Duodenal mucosa (tissue), 2 donors: ENCODE measurements at regions not wholly inside any gene's neighbourhood (a gene's known extent, or its start where the extent isn't known, plus 50 kb on each side); places are given as distances from the start of the nearest gene placed in this dataset.

Experiments
- H3K27ac ChIP-seq: one replicate; pipeline ENCODE4 v1.7.0; 2013; ENCODE audit warnings: low read depth, low read length
- H3K27me3 ChIP-seq, 2 donors: one replicate each; pipeline ENCODE4 v1.7.0; 2013; ENCODE audit warnings: low read length in 2 of 2, control low read depth in 1 of 2; ENCODE audit not compliant: insufficient read depth in 2 of 2, control insufficient read depth in 1 of 2
- H3K36me3 ChIP-seq, 2 donors: one replicate each; pipeline ENCODE4 v1.7.0; 2013; ENCODE audit warnings: low read length in 2 of 2, control low read depth in 1 of 2; ENCODE audit not compliant: insufficient read depth in 2 of 2, control insufficient read depth in 1 of 2
- H3K4me1 ChIP-seq, 2 donors: one replicate each; pipeline ENCODE4 v1.7.0; 2013; ENCODE audit warnings: low read length in 2 of 2, control low read depth in 1 of 2; ENCODE audit not compliant: insufficient read depth in 2 of 2, control insufficient read depth in 1 of 2
- H3K4me3 ChIP-seq, 2 donors: one replicate each; pipeline ENCODE4 v1.7.0; 2013; ENCODE audit warnings: low read length in 2 of 2, low read depth in 1 of 2
- H3K9ac ChIP-seq, 2 donors: one replicate each; pipeline ENCODE4 v1.7.0; 2013; ENCODE audit warnings: low read length in 2 of 2, low read depth in 1 of 2
- H3K9me3 ChIP-seq, 2 donors: one replicate each; pipeline ENCODE4 v1.7.0; 2013; ENCODE audit warnings: low read length in 2 of 2, control low read depth in 1 of 2; ENCODE audit not compliant: control insufficient read depth in 1 of 2

DNA sequence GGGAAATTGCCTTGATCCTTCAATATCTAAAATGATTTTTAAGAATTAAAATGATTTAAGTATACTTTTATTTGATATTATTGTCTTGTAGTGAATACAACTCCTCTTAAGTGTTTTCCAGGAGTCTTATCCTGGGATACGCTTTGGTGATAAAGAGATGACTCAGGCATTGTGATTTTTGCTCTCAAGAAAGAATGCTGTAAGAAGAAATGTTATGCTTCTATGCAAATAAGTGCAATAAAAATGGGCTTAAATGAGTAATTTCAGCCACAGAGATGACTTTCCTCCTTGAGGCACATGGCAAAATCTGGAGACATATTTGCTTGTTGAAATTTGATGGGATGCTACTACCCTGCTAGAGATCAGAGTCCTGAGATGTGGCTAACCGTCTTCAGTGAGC is 358.6 kb upstream of the BCHE start:
- H3K4me1 ChIP-seq: no peaks in the 10 kb centered on the region
- no peaks in the 10 kb centered on the region for H3K27me3 ChIP-seq
- H3K4me3 ChIP-seq: no peak overlapping the region
- no peaks in the 10 kb centered on the region for H3K9me3 ChIP-seq
- H3K36me3 ChIP-seq: no peaks in the 10 kb centered on the region
- no peak overlapping the region for H3K27ac ChIP-seq
- H3K9ac ChIP-seq: no peak overlapping the region

DNA sequence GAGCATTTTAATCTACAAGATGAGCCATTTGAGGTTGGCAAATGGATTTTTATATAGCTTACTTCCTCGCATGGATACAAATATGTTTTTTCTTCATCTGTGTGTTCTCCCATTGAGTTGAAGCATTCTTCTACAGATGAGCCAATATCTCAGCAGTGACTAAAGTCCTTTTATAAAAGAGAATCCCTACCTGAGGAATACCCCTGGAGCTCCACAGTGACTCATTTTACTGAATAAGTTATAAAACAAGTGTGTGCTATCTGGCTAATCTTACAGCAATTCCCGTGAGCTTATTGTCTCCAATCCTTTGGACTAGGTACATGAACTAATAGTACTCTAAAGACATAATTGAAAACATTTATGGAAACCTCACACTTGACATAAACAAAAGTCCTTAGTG is 354.2 kb upstream of the BCHE start:
- Histone ChIP-seq H3K36me3 (no peaks in the 10 kb centered on the region), H3K27ac (no peak overlapping the region), H3K27me3 (no peaks in the 10 kb centered on the region), H3K4me3 (no peak overlapping the region), H3K9ac (no peak overlapping the region), H3K9me3 (no peaks in the 10 kb centered on the region), H3K4me1 (no peaks in the 10 kb centered on the region)

DNA sequence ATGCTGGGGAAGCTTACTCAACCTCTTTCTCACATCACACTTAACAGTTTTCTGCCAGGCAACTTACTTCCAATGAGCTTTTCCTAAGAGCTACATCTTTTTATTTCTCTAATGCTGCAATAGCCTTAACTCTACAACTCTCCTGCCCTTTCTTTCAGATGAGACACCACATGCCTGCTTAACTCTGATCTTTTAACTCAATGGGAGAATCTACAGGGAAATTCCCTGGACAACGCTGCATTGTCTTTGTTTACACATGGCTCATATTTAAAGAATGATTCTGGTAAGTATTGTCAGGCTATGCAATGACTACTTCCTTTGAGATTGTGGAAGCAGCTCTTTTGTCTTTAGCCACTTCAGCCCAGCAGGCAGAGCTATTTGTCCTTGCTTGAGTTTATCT is 353.1 kb upstream of the BCHE start:
- Histone ChIP-seq H3K4me3 (no peak overlapping the region), H3K4me1 (no peaks in the 10 kb centered on the region), H3K9me3 (no peaks in the 10 kb centered on the region), H3K9ac (no peak overlapping the region), H3K27me3 (no peaks in the 10 kb centered on the region), H3K27ac (no peak overlapping the region), H3K36me3 (no peaks in the 10 kb centered on the region)

DNA sequence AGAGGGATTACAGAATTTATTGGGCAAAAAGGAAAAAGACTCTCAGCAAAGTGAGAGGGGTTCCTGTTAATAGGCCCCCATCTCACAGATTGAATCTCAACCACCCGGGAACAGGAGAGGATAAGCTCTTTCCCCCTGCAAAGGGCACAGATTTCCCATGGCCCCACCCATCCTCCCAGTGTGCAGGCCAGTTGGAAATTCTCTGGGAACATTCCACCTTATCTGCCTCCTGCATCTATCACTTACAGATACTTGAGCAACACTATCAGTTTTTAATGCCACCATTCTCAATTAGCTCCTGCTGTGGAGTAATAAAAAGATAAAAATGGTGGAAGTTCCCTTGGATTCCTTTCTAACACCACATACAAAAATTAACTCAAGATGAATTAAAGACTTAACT is 350.0 kb upstream of the BCHE start:
- no peaks in the 10 kb centered on the region for H3K4me1 ChIP-seq
- H3K9ac ChIP-seq: no peak overlapping the region
- H3K27ac ChIP-seq: no peak overlapping the region
- H3K4me3 ChIP-seq: no peak overlapping the region
- no peaks in the 10 kb centered on the region for H3K36me3 ChIP-seq
- H3K9me3 ChIP-seq: no peaks in the 10 kb centered on the region
- H3K27me3 ChIP-seq: no peaks in the 10 kb centered on the region

DNA sequence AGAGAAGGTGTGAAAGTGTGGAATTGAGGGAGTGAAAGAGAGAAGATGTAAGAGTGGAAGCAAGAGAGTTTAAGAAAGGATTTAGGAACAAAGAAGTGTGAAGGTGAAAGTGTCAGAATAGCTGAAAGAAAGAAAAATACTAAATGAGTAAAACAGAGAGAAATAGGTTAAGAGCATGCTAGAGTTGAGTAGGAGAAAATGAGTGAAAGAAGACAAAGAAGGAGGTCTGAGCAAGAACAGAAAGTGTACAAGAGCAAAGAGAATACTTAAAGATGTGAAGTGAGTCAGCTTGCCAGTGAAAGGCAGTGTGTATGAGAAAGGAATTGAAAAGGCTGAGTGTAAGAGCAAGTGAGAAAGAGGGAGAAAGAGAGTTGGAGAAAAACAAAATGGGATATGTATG is 348.8 kb upstream of the BCHE start:
- no peak overlapping the region for H3K9ac ChIP-seq
- H3K9me3 ChIP-seq: no peaks in the 10 kb centered on the region
- no peak overlapping the region for H3K27ac ChIP-seq
- H3K27me3 ChIP-seq: no peaks in the 10 kb centered on the region
- H3K4me1 ChIP-seq: no peaks in the 10 kb centered on the region
- no peak overlapping the region for H3K4me3 ChIP-seq
- H3K36me3 ChIP-seq: no peaks in the 10 kb centered on the region

DNA sequence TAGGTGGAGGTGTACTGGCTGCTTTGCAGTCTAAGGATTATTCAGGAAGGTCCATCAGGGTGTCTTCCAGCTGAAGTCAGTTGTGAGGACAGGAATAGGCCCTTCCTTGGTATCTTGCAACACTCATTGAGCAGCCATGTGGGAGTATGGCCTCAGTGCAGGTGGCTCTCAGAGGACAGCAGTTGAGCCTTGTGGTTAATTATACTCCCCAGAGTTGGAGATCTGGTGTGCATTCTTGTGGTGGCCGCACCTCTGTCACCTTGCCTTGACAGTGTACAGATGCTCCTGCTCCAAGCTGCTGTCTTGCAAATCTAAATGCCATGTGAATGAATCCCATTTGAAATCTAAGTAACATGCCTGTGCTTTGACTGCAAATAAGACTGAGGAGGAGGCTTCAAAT is 339.9 kb upstream of the BCHE start:
- H3K27ac ChIP-seq: no peak overlapping the region

DNA sequence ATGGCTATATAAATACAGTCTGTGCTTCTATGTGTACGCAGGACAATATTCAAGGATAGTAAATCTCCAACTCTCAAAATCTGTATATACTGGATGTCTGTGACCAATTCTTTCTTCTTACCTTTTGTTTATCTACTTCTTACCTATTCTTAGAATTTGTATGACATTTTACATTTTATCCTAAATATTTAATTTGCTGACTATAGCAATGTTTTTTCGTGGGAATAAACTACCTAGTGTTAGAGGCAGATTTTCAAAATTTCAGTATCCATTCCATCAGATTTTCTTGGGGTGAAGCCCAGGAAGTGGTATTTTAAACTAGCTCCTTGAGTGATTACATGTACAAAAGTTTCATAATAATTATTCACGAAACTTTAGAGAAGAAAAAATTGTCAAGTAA is 334.5 kb upstream of the BCHE start:
- Histone ChIP-seq H3K4me1 (no peaks in the 10 kb centered on the region), H3K4me3 (no peak overlapping the region), H3K9me3 (no peaks in the 10 kb centered on the region), H3K27ac (no peak overlapping the region), H3K27me3 (no peaks in the 10 kb centered on the region), H3K36me3 (no peaks in the 10 kb centered on the region), H3K9ac (no peak overlapping the region)

More for the DNA sequence above, 339.9 kb upstream of the BCHE start:
- H3K27me3 ChIP-seq: no peaks in the 10 kb centered on the region
- no peaks in the 10 kb centered on the region for H3K36me3 ChIP-seq
- H3K9me3 ChIP-seq: no peaks in the 10 kb centered on the region
- no peaks in the 10 kb centered on the region for H3K4me1 ChIP-seq
- no peak overlapping the region for H3K4me3 ChIP-seq
- H3K9ac ChIP-seq: no peak overlapping the region

DNA sequence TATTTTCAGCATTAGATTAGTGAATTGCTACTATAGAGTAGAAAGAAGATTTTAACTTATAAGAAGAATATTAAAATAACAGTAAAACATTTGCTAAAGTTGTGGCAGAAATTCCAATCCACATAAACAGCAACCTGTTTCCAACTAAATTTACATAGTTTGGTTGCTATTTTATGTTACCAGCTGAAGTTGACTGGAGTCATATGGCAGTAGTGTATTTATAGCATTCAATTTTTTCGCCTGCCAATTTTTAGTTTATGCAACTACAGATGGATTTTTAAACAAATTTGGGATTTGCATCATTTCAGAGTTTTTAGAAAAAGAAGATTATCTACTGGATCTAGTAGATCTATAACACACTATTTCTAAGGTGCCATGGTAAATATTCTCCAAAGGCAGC is 332.5 kb upstream of the BCHE start:
- no peak overlapping the region for H3K9ac ChIP-seq
- no peaks in the 10 kb centered on the region for H3K36me3 ChIP-seq
- H3K27ac ChIP-seq: no peak overlapping the region
- H3K9me3 ChIP-seq: no peaks in the 10 kb centered on the region
- H3K4me1 ChIP-seq: no peaks in the 10 kb centered on the region
- H3K4me3 ChIP-seq: no peak overlapping the region
- H3K27me3 ChIP-seq: no peaks in the 10 kb centered on the region

DNA sequence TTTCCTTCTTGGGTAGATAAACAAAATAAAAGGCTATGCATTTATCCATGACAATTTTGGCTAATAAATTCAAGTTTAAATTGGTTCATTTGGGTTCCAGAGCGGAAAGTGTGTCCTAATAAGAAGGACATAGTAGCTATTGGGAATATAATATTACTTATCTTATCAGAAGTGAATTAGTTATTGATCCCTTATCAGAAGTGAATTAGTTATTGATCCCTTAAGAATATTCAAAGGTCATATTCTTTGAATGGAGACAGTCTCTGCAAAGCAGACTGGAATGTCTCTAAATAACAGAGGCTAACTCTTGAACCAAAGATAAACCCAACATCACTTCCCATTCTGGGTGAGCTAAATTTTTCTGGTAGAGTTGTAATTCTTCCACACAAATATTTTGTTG is 290.7 kb upstream of the BCHE start:
- Histone ChIP-seq H3K27ac (no peak overlapping the region), H3K27me3 (no peaks in the 10 kb centered on the region), H3K4me3 (no peak overlapping the region), H3K9me3 (no peaks in the 10 kb centered on the region), H3K36me3 (no peaks in the 10 kb centered on the region), H3K9ac (no peak overlapping the region), H3K4me1 (no peaks in the 10 kb centered on the region)

DNA sequence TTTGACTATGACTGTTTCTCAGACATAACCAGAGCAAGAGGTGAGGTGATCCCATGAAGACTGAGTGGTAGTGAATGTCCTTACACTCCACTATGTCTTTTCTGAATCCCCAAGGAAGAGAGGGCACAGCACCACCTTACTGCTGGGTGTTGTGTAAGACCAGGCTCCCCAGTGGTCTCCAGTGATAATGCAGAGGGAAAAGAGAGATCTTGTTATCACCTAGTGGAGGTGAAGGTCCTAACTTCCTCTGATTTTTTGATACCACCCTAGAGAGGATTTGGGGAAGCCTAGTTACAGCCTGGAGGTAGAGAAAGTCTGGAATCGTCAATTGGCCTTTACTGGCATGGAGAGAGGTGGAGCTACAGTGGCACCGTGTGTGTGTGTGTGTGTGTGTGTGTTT is 288.0 kb upstream of the BCHE start:
- no peaks in the 10 kb centered on the region for H3K27me3 ChIP-seq
- no peaks in the 10 kb centered on the region for H3K36me3 ChIP-seq
- H3K9ac ChIP-seq: no peak overlapping the region
- no peaks in the 10 kb centered on the region for H3K9me3 ChIP-seq
- no peak overlapping the region for H3K4me3 ChIP-seq
- no peak overlapping the region for H3K27ac ChIP-seq
- no peaks in the 10 kb centered on the region for H3K4me1 ChIP-seq

DNA sequence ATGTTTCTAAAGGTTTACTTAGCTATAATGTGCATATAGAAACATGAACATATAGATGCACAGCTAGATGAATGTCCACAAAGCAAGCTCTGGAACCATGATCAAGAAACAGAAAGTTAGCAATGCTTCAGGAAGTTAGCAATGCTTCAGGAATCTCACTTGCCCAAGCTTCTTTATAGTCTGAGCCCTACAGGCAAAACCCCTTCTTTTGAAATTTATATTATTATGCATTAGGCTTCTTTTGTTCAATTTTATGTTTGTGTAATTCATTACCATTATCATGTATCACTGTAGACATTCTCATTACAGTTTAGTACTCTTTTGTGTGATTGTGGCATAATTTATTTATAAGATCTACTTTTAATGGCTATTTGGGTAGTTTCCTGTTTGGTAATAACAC is 286.4 kb upstream of the BCHE start:
- no peaks in the 10 kb centered on the region for H3K9me3 ChIP-seq
- no peaks in the 10 kb centered on the region for H3K27me3 ChIP-seq
- no peaks in the 10 kb centered on the region for H3K36me3 ChIP-seq
- no peak overlapping the region for H3K27ac ChIP-seq
- H3K4me3 ChIP-seq: no peak overlapping the region
- no peaks in the 10 kb centered on the region for H3K4me1 ChIP-seq
- no peak overlapping the region for H3K9ac ChIP-seq
